ENCODE measurements at regions not wholly inside any gene's neighbourhood (a gene's known extent, or its start where the extent isn't known, plus 50 kb on each side); places are given as distances from the start of the nearest gene placed in this dataset.
"Not testable (repeated sequence)": the region's sequence is repeated elsewhere in the genome, so short reads cannot be mapped to it uniquely, and the experiment has no call there.

DNA sequence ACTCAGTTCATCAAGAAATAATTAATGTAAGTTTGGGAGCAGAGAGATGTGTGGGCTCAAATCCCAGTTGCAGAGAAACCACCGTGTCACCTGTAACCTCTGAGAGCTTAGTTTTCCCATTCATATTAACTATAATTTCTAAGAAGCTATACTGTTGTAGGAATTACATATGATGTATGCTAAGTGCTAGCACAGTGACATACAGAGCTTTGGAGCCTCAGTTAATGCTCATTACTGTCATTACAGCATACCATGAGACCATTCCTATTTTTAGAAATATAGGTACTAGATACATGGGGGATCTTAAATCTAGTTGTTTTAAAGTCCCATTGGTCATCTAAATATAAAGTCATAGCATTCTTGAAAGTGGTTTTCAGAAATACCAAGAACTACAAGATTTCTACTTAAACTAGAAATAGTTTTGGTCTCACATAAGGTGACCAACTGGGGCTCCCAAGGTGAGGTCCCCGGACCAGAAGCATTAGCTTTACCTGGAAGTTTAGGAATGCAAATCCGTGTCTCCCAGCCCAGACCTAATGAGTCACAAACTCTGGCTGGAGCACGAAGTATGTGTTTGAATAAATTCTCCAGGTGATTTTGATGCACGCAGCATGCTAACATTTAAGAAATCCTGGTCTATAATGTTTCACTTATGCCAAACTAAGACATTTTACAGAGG is 144.6 kb downstream of the LACC1 start:
- DNase-seq, result no peak

- DNase-seq, result no peak
Measured at GRCh38 chr13:44024846-44025195, 145.1 kb downstream of the LACC1 start.

DNA sequence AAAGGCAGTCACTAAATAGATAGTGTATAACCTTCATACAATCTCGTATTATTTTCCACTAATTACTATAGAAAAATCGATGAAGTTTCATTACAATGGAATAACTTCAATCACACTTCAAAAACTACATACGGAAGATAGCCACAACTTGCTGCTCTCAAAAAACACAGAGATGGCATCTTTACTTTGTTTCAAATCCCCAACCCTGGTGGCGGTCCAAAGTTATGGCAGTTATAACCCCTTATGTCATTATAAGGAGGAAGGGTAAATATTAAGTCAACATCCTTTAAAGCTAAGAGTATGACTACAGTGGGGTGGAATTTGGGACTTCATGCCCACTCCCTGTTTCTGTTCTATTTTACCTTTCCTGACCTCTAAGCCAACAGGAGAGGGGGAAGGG is 146.5 kb downstream of the LACC1 start:
- no peak for DNase-seq

DNA sequence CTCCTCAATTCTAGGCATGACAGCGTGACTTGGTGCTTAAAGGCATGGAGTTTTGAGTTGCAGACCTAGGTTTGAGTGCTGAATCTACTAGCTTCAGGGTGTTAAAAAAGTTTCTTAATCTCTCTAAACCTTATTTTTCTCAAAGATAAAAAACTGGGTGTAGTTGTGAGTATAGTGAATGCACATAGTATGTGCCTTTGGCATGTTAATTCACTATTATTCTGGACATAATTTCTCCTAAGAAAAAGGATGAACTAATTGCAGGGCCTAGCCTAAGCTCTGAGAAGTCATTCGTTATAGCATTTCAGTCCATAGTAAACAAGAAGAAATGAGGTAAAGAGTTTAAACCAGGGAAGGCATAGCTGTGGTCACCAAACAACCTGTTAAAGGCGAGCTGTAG is 149.0 kb downstream of the LACC1 start:
- DNase-seq, result no peak

DNA sequence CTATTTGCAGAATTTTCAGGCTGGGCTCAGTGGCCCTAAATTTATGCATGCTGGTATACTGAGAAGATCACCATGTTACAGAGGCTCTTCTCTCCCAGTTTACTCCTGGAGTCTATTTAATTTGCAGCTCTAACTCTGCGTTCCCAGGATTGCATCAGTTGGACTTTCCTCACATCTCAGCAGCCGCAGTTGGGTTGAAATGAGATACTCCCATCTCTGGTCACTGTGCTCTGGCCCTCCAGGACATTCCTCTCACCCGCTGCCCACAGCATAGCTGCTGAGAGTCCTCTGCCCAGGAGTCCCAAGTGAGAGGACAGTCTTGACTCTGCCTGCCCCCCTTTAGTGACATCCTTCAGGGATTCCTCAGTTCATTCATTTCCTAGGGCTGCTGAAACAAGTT is 150.9 kb downstream of the LACC1 start:
- DNase-seq, result no peak

GRCh38 chr13:44031555-44031954 is 151.9 kb downstream of the LACC1 start:
- no peak for DNase-seq

GRCh38 chr13:44032802-44033201 is 153.1 kb downstream of the LACC1 start:
- no peak for DNase-seq

DNA sequence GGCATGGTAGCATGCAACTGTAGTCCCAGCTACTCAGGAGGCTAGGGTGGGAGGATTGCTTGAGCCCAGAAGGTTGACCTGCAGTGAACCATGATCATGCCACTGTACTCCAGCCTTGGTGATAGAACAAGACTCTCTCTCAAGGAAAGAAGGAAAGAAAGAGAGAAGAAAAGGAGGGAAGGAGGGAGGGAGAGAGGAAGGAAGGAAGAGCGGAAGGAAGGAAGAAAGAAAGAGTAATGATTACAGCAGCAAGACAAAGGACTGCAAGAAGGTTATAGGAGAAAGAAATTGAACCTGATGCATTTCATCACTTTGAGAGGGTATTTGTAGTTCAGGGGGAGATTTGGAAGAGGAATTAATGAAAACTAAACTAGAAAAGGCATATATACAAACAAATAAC is 155.7 kb downstream of the LACC1 start:
- DNase-seq, result no peak

GRCh38 chr13:44040070-44040817 is 160.5 kb downstream of the LACC1 start:
- DNase-seq, result no peak

- DNase-seq, result no peak
Measured at GRCh38 chr13:44040818-44041100, 161.1 kb downstream of the LACC1 start.

- DNase-seq, result no peak
Measured at GRCh38 chr13:44044547-44045179, 165.0 kb downstream of the LACC1 start.

DNA sequence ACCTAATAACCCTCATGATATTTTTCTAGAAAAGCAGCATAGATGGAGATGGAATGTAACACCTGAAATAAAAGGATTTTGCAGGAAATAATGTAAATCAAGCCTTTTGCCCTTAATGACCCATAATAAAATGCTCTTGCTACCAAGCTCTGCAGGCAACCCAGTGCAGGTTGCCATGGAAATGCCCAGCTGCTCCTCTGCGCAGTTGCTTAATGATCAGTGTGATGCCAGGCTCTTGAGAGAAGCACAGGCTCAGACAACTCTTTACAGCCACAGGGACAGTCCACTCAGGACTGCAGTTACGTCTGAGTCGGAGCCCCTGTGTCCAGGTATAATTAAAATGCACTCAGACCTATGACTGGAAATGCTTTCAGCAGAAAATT is 165.5 kb downstream of the LACC1 start:
- peak; percentile 23 for DNase-seq

DNA sequence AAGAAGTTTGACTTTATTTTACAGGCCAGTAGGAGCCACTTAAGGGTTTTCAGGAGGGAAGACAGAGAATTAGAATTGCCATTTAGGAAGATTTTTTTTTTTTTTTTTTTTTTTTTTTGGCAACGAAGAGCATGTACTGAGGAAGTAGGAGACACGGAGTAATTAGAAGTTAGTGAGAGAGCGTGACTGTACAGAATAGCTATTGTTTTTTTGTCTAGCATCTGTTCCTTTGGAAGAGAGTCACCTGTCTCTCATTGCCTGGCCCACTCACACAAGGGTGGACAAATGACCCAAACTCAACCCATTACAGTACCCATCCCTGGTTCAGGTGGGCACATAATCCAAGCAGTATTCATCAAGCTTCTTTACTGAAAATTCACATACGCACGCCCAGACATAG is 166.7 kb downstream of the LACC1 start:
- no peak for DNase-seq

DNA sequence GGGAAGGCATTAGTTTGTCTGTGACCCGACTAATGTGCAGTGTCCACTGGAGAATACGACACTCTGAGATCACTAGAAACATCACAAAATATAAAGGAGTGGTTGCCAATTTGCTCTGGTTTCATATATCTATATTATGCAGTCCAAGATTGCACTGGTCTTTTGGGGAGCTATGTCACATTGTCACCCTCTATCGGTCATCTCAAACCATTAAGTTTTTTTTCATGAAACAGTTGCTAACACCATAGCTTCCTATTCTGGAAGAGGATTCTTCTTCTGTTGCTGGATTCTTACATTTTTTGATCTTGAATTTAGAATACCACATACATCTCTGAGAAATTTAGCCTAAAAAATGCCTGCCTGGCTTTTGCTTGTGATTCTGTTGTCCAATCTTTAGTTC is 168.6 kb downstream of the LACC1 start:
- no peak for DNase-seq

GRCh38 chr13:44049081-44049945 is 169.6 kb downstream of the LACC1 start:
- DNase-seq, result no peak

- peak; percentile 38 for DNase-seq
Measured at GRCh38 chr13:44050450-44051063, 170.9 kb downstream of the LACC1 start.

- no peak for DNase-seq
Measured at GRCh38 chr13:44051405-44051804, 171.7 kb downstream of the LACC1 start.

- DNase-seq, result no peak
Measured at GRCh38 chr13:44051918-44052675, 172.4 kb downstream of the LACC1 start.

- DNase-seq, result no peak
Measured at GRCh38 chr13:44052780-44053184, 173.1 kb downstream of the LACC1 start.

GRCh38 chr13:44053208-44053607 is 173.5 kb downstream of the LACC1 start:
- DNase-seq, result no peak

DNA sequence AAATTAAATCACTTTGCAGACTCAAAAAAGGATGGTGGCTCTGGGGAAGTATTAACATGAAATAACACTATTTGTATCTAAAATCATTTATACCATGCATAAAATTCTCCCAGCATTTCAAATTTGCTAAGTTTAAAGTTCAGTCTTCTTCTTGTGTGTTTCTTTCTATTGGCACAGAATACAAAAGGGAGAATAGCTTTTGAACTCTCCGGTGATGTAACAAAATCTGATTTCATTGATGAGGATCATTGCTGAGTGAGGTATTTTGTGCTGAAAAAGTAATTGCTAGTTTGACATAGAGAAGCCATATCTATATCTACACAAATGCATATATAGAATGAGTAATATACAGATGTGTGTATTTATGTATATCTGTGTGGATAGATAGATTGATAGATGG is 174.8 kb downstream of the LACC1 start:
- DNase-seq, result no peak

GRCh38 chr13:44055681-44056080 is 176.0 kb downstream of the LACC1 start:
- not testable (repeated sequence) for DNase-seq

Measured in NCI-H1694 treated with DMSO at 0.1 percent for 48 hours (cell line).